DOHH2 (cell line): ENCODE measurements at regions not wholly inside any gene's neighbourhood (a gene's known extent, or its start where the extent isn't known, plus 50 kb on each side); places are given as distances from the start of the nearest gene placed in this dataset.
"Not testable (repeated sequence)": the region's sequence is repeated elsewhere in the genome, so short reads cannot be mapped to it uniquely, and the experiment has no call there.

ENCODE experiments used
- H3F3A ChIP-seq: fragments of 200-600 bp; sonication (generic), shearing (Covaris generic); 2 replicates; pipeline ENCODE4 v1.6.0; 2016; ENCODE audit warnings: antibody characterized with exemption, mild to moderate bottlenecking; ENCODE audit not compliant: control insufficient read depth, insufficient read depth
- H3K27ac ChIP-seq: fragments of 200-600 bp; sonication (generic); 2 replicates; pipeline ENCODE4 v1.5.1; 2014; ENCODE audit warnings: low read depth, mild to moderate bottlenecking, low read length, moderate library complexity
- H3K27me3 ChIP-seq: fragments of 200-600 bp; sonication (generic); 2 replicates; pipeline ENCODE4 v1.6.1; 2014; ENCODE audit warnings: mild to moderate bottlenecking, low read length, mixed read lengths; ENCODE audit not compliant: control insufficient read depth
- H3K36me3 ChIP-seq: fragments of 200-600 bp; sonication (generic); 2 replicates; pipeline ENCODE4 v1.6.1; 2014; ENCODE audit warnings: mild to moderate bottlenecking, low read length, moderate library complexity, mixed read lengths; ENCODE audit not compliant: control insufficient read depth
- H3K4me1 ChIP-seq: fragments of 200-600 bp; sonication (generic); 2 replicates; pipeline ENCODE4 v1.6.1; 2014; ENCODE audit warnings: mild to moderate bottlenecking, low read length, mixed read lengths; ENCODE audit not compliant: control insufficient read depth
- H3K4me2 ChIP-seq: fragments of 200-600 bp; sonication (generic); 2 replicates; pipeline ENCODE4 v1.6.0; 2014; ENCODE audit warnings: mild to moderate bottlenecking, low read length, moderate library complexity
- H3K4me3 ChIP-seq: fragments of 200-600 bp; sonication (generic); 2 replicates; pipeline ENCODE4 v1.5.1; 2014; ENCODE audit warnings: mild to moderate bottlenecking, low read length, mixed read lengths
- H3K79me2 ChIP-seq: fragments of 200-600 bp; sonication (generic); 2 replicates; pipeline ENCODE4 v1.6.1; 2014; ENCODE audit warnings: mild to moderate bottlenecking, low read length, mixed read lengths; ENCODE audit not compliant: control insufficient read depth
- H3K9me2 ChIP-seq: fragments of 200-600 bp; sonication (generic); replicated peaks from 2 replicates; pipeline ENCODE4 v1.6.1; 2014; ENCODE audit warnings: mild to moderate bottlenecking, low read length, mixed read lengths; ENCODE audit not compliant: control insufficient read depth
- H3K9me3 ChIP-seq: fragments of 200-600 bp; sonication (generic); 2 replicates; pipeline ENCODE4 v1.6.1; 2014; ENCODE audit warnings: antibody characterized with exemption, low read length, mixed read lengths; ENCODE audit not compliant: control insufficient read depth, insufficient read depth
- H4K20me1 ChIP-seq: fragments of 200-600 bp; sonication (generic); 2 replicates; pipeline ENCODE4 v1.6.0; 2014; ENCODE audit warnings: low read depth, mild to moderate bottlenecking, antibody characterized with exemption, low read length, moderate library complexity; ENCODE audit not compliant: control insufficient read depth, insufficient read depth
- CTCF ChIP-seq: fragments of 200-600 bp; sonication (generic); IDR thresholded peaks from one replicate; pipeline ENCODE4 v1.5.1; 2014; ENCODE audit warnings: antibody characterized with exemption, mild to moderate bottlenecking, low read depth, low read length; ENCODE audit not compliant: poor library complexity, severe bottlenecking
- EZH2phosphoT487 ChIP-seq: fragments of 200-600 bp; sonication (generic); IDR thresholded peaks from 2 replicates; pipeline ENCODE4 v1.6.1; 2017; ENCODE audit warnings: borderline replicate concordance, mild to moderate bottlenecking, antibody characterized with exemption, low read length, moderate library complexity, mixed read lengths

- no peaks in the 10 kb centered on the region for H3K9me3 ChIP-seq
These were observed 132.7 kb upstream of the CALCR start for GRCh38 chr7:93707249-93707648.

GRCh38 chr7:93706162-93706561, 131.6 kb upstream of the CALCR start:
- not testable (repeated sequence) for H4K20me1 ChIP-seq, H3K27me3 ChIP-seq, H3K9me2 ChIP-seq, H3K4me2 ChIP-seq, H3F3A ChIP-seq, H3K36me3 ChIP-seq, H3K4me1 ChIP-seq, H3K27ac ChIP-seq, H3K4me3 ChIP-seq, H3K9me3 ChIP-seq, H3K79me2 ChIP-seq

More at GRCh38 chr7:93707249-93707648, 132.7 kb upstream of the CALCR start:
- Histone ChIP-seq H3K4me2 (no peak overlapping the region), H3K27me3 (peaks cover 2% of the 10 kb centered on the region; the same call in 1 of the 2 replicates), H3K79me2 (no peaks in the 10 kb centered on the region), H4K20me1 (no peaks in the 10 kb centered on the region), H3K4me1 (no peaks in the 10 kb centered on the region), H3F3A (no peaks in the 10 kb centered on the region), H3K4me3 (no peak overlapping the region), H3K27ac (no peak overlapping the region), H3K36me3 (no peaks in the 10 kb centered on the region), H3K9me2 (no peaks in the 10 kb centered on the region)
- TF ChIP-seq CTCF: no peak
- TF ChIP-seq EZH2phosphoT487: no peak

GRCh38 chr7:93704217-93704616, 129.7 kb upstream of the CALCR start:
- TF ChIP-seq CTCF (no peak), EZH2phosphoT487 (no peak)
- H3K4me1 ChIP-seq: no peaks in the 10 kb centered on the region
- H3K27ac ChIP-seq: no peak overlapping the region
- H3K4me2 ChIP-seq: no peak overlapping the region
- no peaks in the 10 kb centered on the region for H3K9me3 ChIP-seq
- H3K4me3 ChIP-seq: no peak overlapping the region
- no peaks in the 10 kb centered on the region for H3F3A ChIP-seq
- H3K36me3 ChIP-seq: no peaks in the 10 kb centered on the region
- no peaks in the 10 kb centered on the region; the same call in 1 of the 2 replicates for H3K27me3 ChIP-seq
- H3K79me2 ChIP-seq: no peaks in the 10 kb centered on the region
- no peaks in the 10 kb centered on the region for H4K20me1 ChIP-seq
- H3K9me2 ChIP-seq: no peaks in the 10 kb centered on the region

GRCh38 chr7:93697901-93698300, 123.4 kb upstream of the CALCR start:
- H3F3A ChIP-seq: no peaks in the 10 kb centered on the region
- H3K27ac ChIP-seq: no peak overlapping the region
- H3K27me3 ChIP-seq: peaks cover 2% of the 10 kb centered on the region; the same call in 1 of the 2 replicates
- no peaks in the 10 kb centered on the region for H3K9me3 ChIP-seq
- no peaks in the 10 kb centered on the region for H4K20me1 ChIP-seq
- H3K4me1 ChIP-seq: no peaks in the 10 kb centered on the region
- H3K4me2 ChIP-seq: no peak overlapping the region
- H3K79me2 ChIP-seq: no peaks in the 10 kb centered on the region
- H3K4me3 ChIP-seq: no peak overlapping the region
- TF ChIP-seq EZH2phosphoT487: no peak
- TF ChIP-seq CTCF: no peak
- H3K36me3 ChIP-seq: no peaks in the 10 kb centered on the region
- H3K9me2 ChIP-seq: no peaks in the 10 kb centered on the region
